DMS53 treated with DMSO at 0.1 percent for 48 hours (cell line): ENCODE measurements at regions not wholly inside any gene's neighbourhood (a gene's known extent, or its start where the extent isn't known, plus 50 kb on each side); places are given as distances from the start of the nearest gene placed in this dataset.
A peak's percentile ranks its signal among the peaks of the same experiment; 100 is the strongest.

Source experiments
- DNase-seq: peaks from one replicate; lab custom pipeline; 2025; ENCODE audit not compliant: unreplicated experiment; lab: John Stamatoyannopoulos, UW

DNA sequence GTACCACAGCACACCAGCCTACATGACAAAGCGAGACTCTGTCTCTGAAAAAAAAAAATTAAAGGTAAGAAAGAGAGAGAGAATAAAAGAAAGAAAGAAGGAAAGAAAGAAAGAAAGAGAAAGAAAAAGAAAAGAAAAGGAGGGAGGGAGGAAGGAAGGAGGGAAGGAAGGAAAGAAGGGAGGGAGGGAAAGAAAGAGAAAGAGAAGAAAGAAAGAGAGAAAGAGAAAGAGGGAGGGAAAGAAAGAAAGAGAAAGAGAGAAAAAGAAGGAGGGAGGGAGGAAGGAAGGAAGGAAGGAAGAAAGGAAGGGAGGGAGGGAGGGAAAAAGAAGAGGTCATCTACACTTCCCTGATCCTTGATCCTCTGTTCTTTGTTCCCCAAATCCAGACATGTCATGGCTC is 104.8 kb upstream of the GJB5 start:
- no peak for DNase-seq

GRCh38 chr1:34650800-34651199 is 104.0 kb upstream of the GJB5 start:
- DNase-seq: no peak

DNA sequence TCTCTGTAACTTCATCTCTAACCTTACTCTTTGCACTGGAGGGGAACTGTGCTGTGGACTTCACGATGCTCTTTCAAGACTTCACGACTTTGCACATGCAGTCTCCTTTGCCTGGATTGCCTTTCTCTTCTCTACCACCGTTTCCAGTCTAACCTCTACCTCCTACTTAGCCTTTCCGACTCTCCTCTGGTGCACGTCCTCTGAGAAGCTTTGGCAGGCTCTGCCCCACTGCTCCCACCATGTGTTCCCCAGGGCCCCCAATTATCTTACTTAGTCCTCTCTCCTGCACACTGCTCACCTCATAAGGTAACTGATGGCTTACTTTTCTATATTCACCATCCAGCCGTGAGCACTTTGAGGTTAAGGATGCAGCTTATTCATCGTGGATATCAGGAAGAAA is 101.7 kb upstream of the GJB5 start:
- no peak for DNase-seq

- no peak for DNase-seq
Observed at GRCh38 chr1:34655206-34655874, 99.5 kb upstream of the GJB5 start.

DNA sequence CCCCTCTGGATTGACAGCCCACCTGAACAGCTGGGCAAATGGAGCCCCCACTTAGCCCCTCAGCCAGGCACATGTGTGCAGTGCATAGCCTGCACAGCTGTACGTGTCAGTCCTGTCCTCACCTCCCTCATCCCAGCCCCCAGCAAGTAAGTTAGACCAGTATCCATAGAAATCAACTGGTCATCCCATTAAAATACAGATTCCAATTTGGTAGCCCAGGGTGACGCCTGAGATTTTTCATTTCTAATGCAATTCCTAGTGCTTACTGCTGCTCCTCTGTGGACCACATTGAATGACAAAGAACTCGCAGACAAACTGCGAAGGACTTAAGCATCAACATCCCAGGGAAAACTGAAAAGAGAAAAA is 99.0 kb upstream of the GJB5 start:
- no peak for DNase-seq

DNA sequence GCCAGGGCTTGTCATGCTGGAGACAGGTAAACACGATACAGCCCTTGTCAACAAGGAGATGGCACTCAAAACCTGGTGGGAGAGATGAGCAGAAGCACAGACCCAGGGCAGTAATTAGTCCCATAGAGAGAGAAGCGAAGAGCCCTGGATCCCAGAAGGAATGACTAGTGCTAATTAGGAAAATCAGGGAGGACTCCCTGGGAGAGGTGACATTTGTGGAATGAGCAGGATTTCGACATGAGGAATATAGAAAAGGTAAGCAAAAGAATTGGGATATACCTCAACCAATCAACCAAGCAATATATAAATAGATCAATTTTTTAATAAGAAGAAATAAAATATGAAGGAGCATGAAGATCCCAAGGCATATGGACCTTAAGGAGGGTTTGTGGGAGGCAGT is 98.5 kb upstream of the GJB5 start:
- no peak for DNase-seq

DNA sequence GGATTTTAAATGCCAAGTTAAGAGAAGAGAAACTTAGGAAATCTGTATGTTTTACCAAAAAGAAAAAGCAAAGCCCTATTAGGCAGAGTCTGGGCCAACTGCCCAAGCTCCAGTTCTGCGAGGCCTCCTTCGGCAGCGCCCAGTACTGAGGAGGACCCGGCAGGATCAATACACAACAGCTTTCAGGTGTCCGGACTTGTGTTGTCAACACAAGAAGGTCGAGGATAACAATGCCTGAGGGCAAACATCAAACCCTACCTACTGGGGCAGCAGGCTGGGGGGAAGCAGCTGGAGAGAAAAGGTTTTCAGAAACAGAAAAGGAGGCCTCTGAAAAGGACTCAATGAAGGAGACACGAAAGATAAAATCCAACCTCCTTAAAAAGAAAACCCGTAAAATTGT is 98.1 kb upstream of the GJB5 start:
- DNase-seq: no peak

DNA sequence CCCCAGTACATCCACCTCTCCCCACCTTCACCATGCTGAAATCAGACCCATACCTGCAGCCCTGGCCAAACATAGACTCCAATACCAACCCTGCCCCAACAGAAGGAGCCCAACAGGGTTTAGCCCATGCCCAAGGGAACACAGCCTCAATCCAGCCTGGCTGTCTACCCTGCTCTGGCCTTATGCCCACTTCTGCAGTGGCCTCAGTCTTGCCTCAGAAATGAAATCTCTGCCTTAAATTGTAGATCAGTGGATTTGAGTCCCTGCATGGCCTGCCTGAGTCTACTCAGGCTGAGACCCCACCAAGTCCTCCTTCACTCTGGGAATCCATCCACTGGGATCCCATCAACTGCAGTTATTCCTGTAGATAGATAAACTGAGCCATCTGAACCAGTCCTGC is 97.6 kb upstream of the GJB5 start:
- DNase-seq: no peak

DNA sequence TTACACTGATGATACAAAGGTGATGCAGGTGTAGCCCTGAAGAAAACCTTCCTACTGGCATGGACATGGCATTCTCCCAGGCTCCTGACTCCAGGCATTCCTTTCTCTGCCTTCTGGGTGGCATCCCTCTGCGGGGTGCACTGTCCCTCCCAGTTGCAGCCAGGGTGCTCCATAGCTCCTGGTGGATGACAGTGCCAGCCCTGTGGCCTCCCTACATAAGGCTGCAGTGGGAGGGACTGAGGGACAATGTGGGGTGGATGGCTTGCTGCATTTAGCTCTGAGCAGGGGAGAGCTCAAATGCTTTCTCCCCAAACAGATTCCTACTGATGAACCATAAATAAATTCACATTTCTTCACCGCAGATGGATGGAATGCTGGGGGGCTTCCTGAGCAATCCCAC is 97.0 kb upstream of the GJB5 start:
- DNase-seq: no peak

GRCh38 chr1:34663031-34663430 is 91.8 kb upstream of the GJB5 start:
- DNase-seq: no peak

GRCh38 chr1:34668063-34668462 is 86.8 kb upstream of the GJB5 start:
- no peak for DNase-seq

DNA sequence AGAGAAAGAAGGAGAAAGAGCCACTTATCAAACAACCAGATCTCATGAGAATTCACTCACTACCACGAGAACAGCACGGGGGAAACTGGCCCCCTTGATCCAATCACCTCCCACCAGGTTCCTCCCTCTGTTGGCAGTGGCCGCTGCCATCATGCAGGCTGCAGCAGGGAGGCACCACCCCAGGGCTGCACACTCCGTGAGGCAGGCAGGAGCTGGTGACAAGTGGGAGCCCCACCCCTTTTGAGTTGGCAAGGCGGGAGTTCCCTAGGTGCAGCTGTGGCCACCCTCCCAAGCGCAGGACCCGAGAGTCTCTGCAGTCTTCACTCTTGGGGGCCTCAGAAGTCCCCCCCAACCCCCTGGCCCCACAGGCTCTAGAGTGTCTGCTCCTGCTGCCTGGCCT is 83.9 kb upstream of the GJB5 start:
- no peak for DNase-seq

DNA sequence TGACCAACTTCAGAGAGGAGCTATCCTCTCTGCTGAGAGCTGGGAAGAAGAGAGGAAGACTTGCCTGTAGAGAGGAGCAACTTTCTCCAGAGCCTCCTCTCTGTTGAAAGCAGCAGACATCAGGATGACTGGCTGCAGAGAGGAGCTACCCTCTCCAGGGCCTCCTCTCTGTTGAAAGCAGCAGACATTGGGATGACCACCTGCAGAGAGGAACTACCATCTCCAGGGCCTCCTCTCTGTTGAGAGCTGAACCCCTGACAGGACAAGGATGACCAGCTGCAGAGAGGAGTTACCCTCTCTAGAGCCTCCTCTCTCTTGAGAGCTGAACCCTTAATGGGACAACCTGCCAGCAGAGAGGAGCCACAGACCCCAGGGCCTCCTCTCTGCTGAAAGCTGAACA is 83.0 kb upstream of the GJB5 start:
- no peak for DNase-seq

DNA sequence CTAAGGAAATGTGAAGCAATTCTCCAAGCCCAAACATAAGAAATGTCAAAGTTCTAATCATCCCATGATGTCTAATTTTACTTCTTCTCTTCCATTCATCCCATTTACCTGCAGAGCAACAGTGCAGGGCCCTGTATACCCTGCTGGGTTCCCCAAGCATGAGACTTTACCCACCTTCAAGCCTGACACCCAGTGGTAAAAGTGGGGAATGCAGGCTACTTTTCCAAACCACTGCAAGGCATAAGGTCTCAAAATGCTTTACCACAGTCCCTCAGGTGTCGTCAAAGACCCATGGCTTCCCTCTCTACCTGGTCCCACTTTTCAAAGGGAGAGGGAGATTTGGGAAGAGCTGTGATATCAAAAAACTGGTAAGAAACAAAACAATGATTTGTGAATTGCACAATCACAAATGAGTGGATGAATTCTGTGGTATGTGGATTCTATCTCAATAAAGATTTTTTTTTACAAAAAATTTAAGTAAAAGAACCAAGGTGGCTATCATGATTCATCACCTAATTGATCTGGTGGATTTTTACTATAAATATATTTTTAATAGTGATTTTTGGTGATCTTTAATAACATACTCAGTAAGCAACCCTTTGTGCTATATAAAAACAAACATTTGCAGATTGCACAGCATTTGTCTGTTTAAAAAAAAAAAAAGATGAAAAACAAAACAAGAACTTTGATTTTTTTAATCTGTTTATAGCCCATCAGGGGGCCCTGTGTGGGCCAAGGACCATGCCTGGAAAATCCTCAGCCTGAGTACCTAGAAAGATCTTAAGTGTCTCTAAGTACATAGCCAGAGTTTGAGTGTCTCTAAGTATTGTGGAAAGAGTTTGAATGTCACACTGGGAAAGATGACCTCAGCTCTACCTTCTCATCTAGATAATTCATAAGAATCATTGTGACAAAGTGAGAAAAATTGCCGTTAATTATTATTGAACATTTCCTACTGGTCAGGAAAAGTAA is 73.1 kb upstream of the GJB5 start:
- DNase-seq: peak; percentile 46

GRCh38 chr1:34682452-34683223 is 72.2 kb upstream of the GJB5 start:
- no peak for DNase-seq

DNA sequence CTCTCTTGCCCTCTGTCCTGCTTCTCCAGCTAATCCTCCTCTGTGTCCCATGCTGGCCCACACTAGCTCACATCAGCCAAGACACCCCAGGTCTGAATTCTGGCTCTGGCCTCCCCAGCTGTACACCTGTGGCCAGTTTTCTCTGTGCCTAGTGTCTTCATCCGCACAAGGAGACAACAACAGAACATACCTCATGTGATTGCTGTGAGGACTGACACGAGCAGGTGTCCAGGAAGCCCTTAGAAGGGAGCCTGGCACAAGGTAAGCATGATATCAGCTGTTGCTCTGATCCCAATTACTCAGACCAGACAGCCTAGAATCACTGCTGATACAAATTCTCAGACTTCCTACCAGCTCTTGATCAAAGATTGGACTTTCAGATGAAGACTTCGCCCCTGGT is 71.2 kb upstream of the GJB5 start:
- DNase-seq: peak; percentile 46

- peak; percentile 47 for DNase-seq
Observed at GRCh38 chr1:34684266-34684665, 70.6 kb upstream of the GJB5 start.

- DNase-seq: peak; percentile 96
Observed at GRCh38 chr1:34685225-34685624, 69.6 kb upstream of the GJB5 start.

- DNase-seq: no peak
Observed at GRCh38 chr1:34686531-34686930, 68.3 kb upstream of the GJB5 start.

DNA sequence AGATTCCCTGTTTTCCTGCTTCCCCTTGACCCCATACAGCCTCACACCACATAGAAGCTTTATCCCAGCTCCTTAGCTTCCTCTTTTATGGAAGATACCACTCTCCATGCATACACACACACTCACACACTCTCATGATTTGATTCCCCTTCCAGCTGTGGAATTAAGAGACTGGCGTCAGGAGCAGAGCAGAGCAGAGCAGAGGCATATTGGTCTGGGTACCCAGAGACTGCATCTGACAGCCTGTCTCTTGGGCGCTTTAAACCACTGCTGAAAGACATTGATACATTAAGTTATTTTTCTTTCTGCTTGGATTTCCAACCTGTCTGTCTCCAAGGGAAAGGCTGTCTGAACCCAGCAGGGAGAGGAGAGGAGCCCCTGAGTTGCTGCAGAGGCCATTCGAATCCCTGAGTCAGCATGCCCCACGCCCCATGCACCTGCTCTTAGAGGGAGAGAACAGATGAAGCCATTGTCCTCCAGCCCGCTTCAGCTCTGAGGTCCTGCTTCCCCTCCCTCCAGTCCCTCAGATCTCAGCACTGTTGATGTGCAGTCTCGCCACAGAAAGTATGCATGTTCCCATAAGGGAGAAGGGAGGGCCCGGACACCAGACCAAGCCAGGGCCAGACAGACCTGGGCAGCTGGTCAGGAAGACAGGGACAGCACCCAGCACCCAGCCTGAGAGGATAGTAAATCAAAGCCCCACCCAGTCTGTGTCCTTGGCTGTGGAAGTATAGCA is 66.7 kb upstream of the GJB5 start:
- peak; percentile 71 for DNase-seq

- DNase-seq: peak; percentile 86
Observed at GRCh38 chr1:34690269-34690668, 64.6 kb upstream of the GJB5 start.
